Duodenal mucosa (tissue), 2 donors: ENCODE measurements at regions not wholly inside any gene's neighbourhood (a gene's known extent, or its start where the extent isn't known, plus 50 kb on each side); places are given as distances from the start of the nearest gene placed in this dataset.
"Not testable (repeated sequence)": the region's sequence is repeated elsewhere in the genome, so short reads cannot be mapped to it uniquely, and the experiment has no call there.

Experiments used
- H3K27ac ChIP-seq: one replicate; pipeline ENCODE4 v1.7.0; 2013; ENCODE audit warnings: low read depth, low read length
- H3K27me3 ChIP-seq, 2 donors: one replicate each; pipeline ENCODE4 v1.7.0; 2013; ENCODE audit warnings: low read length in 2 of 2, control low read depth in 1 of 2; ENCODE audit not compliant: insufficient read depth in 2 of 2, control insufficient read depth in 1 of 2
- H3K36me3 ChIP-seq, 2 donors: one replicate each; pipeline ENCODE4 v1.7.0; 2013; ENCODE audit warnings: low read length in 2 of 2, control low read depth in 1 of 2; ENCODE audit not compliant: insufficient read depth in 2 of 2, control insufficient read depth in 1 of 2
- H3K4me1 ChIP-seq, 2 donors: one replicate each; pipeline ENCODE4 v1.7.0; 2013; ENCODE audit warnings: low read length in 2 of 2, control low read depth in 1 of 2; ENCODE audit not compliant: insufficient read depth in 2 of 2, control insufficient read depth in 1 of 2
- H3K4me3 ChIP-seq, 2 donors: one replicate each; pipeline ENCODE4 v1.7.0; 2013; ENCODE audit warnings: low read length in 2 of 2, low read depth in 1 of 2
- H3K9ac ChIP-seq, 2 donors: one replicate each; pipeline ENCODE4 v1.7.0; 2013; ENCODE audit warnings: low read length in 2 of 2, low read depth in 1 of 2
- H3K9me3 ChIP-seq, 2 donors: one replicate each; pipeline ENCODE4 v1.7.0; 2013; ENCODE audit warnings: low read length in 2 of 2, control low read depth in 1 of 2; ENCODE audit not compliant: control insufficient read depth in 1 of 2

DNA sequence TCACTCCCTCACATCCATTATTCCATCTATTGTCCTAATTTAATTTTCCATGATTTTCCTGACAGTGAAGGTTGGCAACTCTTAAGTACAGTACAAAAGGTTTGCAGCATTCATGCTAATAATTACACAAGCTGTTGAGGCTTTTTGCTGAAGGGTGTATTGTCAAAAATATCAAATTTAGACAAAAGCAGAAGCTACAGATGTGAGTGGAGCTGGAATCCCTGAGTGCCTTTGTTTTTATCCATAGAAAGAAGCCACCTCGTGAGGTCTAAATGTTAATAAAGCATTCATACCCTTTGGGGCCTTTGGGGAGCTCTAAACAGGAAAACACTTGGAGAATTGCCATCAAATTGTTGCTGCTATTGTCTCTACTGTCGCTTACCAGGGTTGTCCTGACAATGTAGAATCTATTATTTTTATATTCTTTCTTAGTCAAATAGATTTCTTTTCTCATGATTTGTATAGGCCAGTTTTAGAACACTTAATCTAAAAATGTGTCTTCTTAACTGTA is 185.8 kb upstream of the ROBO1 start:
- Histone ChIP-seq H3K9ac (no peak overlapping the region), H3K36me3 (no peaks in the 10 kb centered on the region), H3K9me3 (no peaks in the 10 kb centered on the region), H3K27me3 (no peaks in the 10 kb centered on the region), H3K27ac (no peak overlapping the region), H3K4me3 (no peak overlapping the region), H3K4me1 (no peaks in the 10 kb centered on the region)

- not testable (repeated sequence) for H3K27ac ChIP-seq, H3K27me3 ChIP-seq, H3K9me3 ChIP-seq, H3K4me3 ChIP-seq, H3K4me1 ChIP-seq, H3K9ac ChIP-seq, H3K36me3 ChIP-seq
Observed at GRCh38 chr3:79951426-79951825, 183.6 kb upstream of the ROBO1 start.

- H3K9ac ChIP-seq = no peak overlapping the region
- no peaks in the 10 kb centered on the region for H3K36me3 ChIP-seq
- no peak overlapping the region for H3K4me3 ChIP-seq
- no peak overlapping the region for H3K27ac ChIP-seq
- no peaks in the 10 kb centered on the region for H3K9me3 ChIP-seq
- no peaks in the 10 kb centered on the region for H3K27me3 ChIP-seq
- H3K4me1 ChIP-seq = no peaks in the 10 kb centered on the region
Observed at GRCh38 chr3:79947957-79948356, 180.2 kb upstream of the ROBO1 start.

- H3K27ac ChIP-seq = no peak overlapping the region
- no peak overlapping the region for H3K9ac ChIP-seq
- H3K36me3 ChIP-seq = no peaks in the 10 kb centered on the region
- H3K27me3 ChIP-seq = no peaks in the 10 kb centered on the region
- H3K4me1 ChIP-seq = no peaks in the 10 kb centered on the region
- H3K9me3 ChIP-seq = no peaks in the 10 kb centered on the region
- no peak overlapping the region for H3K4me3 ChIP-seq
Observed at GRCh38 chr3:79947469-79947868, 179.7 kb upstream of the ROBO1 start.

GRCh38 chr3:79937567-79937966 is 169.8 kb upstream of the ROBO1 start:
- H3K27me3 ChIP-seq = no peaks in the 10 kb centered on the region
- no peaks in the 10 kb centered on the region for H3K4me1 ChIP-seq
- no peak overlapping the region for H3K9ac ChIP-seq
- H3K27ac ChIP-seq = no peak overlapping the region
- no peaks in the 10 kb centered on the region for H3K9me3 ChIP-seq
- no peaks in the 10 kb centered on the region for H3K36me3 ChIP-seq
- no peak overlapping the region for H3K4me3 ChIP-seq

DNA sequence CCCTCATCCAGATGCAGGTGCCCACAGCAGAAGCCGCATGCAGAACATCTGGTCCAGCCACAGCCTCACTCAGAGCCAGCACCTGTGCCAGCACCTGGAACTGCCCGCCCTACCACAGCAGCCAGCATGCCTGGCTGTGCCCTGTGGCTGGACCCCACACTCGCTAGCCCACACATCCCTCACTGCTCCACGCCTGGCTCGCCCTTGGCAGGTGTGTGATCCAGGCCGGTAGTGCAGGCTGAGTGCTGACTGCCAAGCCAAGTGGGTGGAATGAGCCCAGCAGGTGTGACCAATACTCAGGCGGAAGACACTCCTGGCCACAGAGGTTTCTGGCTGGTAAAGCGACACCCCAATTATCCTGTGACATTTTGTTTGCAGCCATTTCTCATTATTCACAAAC is 162.4 kb upstream of the ROBO1 start:
- H3K9ac ChIP-seq = no peak overlapping the region
- H3K27me3 ChIP-seq = no peaks in the 10 kb centered on the region
- H3K9me3 ChIP-seq = no peaks in the 10 kb centered on the region
- no peak overlapping the region for H3K4me3 ChIP-seq
- H3K36me3 ChIP-seq = no peaks in the 10 kb centered on the region
- no peaks in the 10 kb centered on the region for H3K4me1 ChIP-seq
- H3K27ac ChIP-seq = no peak overlapping the region

GRCh38 chr3:79928687-79929408 is 161.1 kb upstream of the ROBO1 start:
- no peaks in the 10 kb centered on the region for H3K36me3 ChIP-seq
- H3K27me3 ChIP-seq = no peaks in the 10 kb centered on the region
- no peak overlapping the region for H3K27ac ChIP-seq
- no peak overlapping the region for H3K4me3 ChIP-seq
- no peak overlapping the region for H3K9ac ChIP-seq
- no peaks in the 10 kb centered on the region for H3K9me3 ChIP-seq
- no peaks in the 10 kb centered on the region for H3K4me1 ChIP-seq

- Histone ChIP-seq H3K27ac (no peak overlapping the region), H3K27me3 (no peaks in the 10 kb centered on the region), H3K4me1 (no peaks in the 10 kb centered on the region), H3K36me3 (no peaks in the 10 kb centered on the region), H3K4me3 (no peak overlapping the region), H3K9ac (no peak overlapping the region), H3K9me3 (no peaks in the 10 kb centered on the region)
Observed at GRCh38 chr3:79926522-79926921, 158.7 kb upstream of the ROBO1 start.

GRCh38 chr3:79922633-79923032 is 154.8 kb upstream of the ROBO1 start:
- Histone ChIP-seq H3K9ac (no peak overlapping the region), H3K4me3 (no peak overlapping the region), H3K9me3 (no peaks in the 10 kb centered on the region), H3K27me3 (no peaks in the 10 kb centered on the region), H3K27ac (no peak overlapping the region), H3K4me1 (no peaks in the 10 kb centered on the region), H3K36me3 (no peaks in the 10 kb centered on the region)

DNA sequence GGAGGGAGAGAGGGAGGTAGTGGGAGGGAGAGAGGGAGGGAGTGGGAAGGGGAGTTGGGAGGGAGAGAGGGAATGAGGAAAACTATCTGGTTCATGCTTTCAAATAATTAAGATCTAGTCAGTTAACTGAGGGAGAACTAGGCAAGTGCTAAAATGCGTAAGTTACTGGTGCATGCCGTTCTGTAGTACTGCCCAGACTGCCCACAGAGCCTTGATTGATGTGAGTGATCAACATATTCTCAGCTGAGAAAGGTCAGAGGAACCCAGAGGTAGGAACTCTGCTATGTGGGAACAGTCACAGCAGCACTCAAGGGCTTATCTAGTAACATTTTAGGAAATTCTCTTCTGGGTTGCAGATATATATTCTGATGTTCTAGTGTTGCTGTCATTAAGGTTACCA is 149.8 kb upstream of the ROBO1 start:
- Histone ChIP-seq H3K4me1 (no peaks in the 10 kb centered on the region), H3K9me3 (no peaks in the 10 kb centered on the region), H3K4me3 (no peak overlapping the region), H3K36me3 (no peaks in the 10 kb centered on the region), H3K27ac (no peak overlapping the region), H3K9ac (no peak overlapping the region), H3K27me3 (no peaks in the 10 kb centered on the region)
